Keratinocyte (primary cell): ENCODE measurements at regions not wholly inside any gene's neighbourhood (a gene's known extent, or its start where the extent isn't known, plus 50 kb on each side); places are given as distances from the start of the nearest gene placed in this dataset.

Source experiments
- CTCF ChIP-seq, 3 experiments: IDR thresholded peaks in 1 of 3; conservative IDR thresholded peaks in 1 of 3; optimal IDR thresholded peaks in 1 of 3; 2 replicates in 2 of 3; 3 replicates in 1 of 3; pipeline versions ENCODE3 to v1.5.1; 2011; ENCODE audit warnings: low read length in 3 of 3, mild to moderate bottlenecking in 3 of 3, moderate library complexity in 2 of 3, control low read depth in 1 of 3, inconsistent platforms in 1 of 3; ENCODE audit not compliant: insufficient read depth in 2 of 3; ENCODE audit errors: extremely low read depth in 1 of 3
- EZH2 ChIP-seq: IDR thresholded peaks from one replicate; pipeline ENCODE4 v1.6.1; 2012; ENCODE audit warnings: inconsistent platforms, mild to moderate bottlenecking, low read length, moderate library complexity

- TF ChIP-seq CTCF (optimal IDR thresholded peaks at IDR 0.05 in 1 of 3, IDR thresholded peaks at IDR 0.05 in 1 of 3, conservative IDR thresholded peaks at IDR 0.05 in 1 of 3; ENCODE audit: extremely low read depth in 1 of 3, insufficient read depth in 2 of 3, low read length in 3 of 3) (no peak), EZH2 (no peak)
Observed at GRCh38 chr14:43052897-43053296, 1446.2 kb downstream of the LRFN5 start.
